Activated B cell treated with CpG ODN at 0.5 μM for 24 hours (primary cell): ENCODE measurements at regions not wholly inside any gene's neighbourhood (a gene's known extent, or its start where the extent isn't known, plus 50 kb on each side); places are given as distances from the start of the nearest gene placed in this dataset.

Experiments used
- ATAC-seq: fragments of 200-7000 bp; cut with Tn5 transposase; one replicate; pipeline ENCODE4 v1.10.0; 2021; ENCODE audit warnings: low read depth, mild to moderate bottlenecking, moderate library complexity
- CTCF ChIA-PET: fragments of 350-600 bp; sonication (Branson Sonifier 250); formaldehyde crosslinking; loops from one replicate; lab custom pipeline; 2021; ENCODE audit warnings: antibody characterized with exemption; lab: Charles Lee
- POLR2A ChIA-PET: fragments of 350-600 bp; sonication (Branson Sonifier 250); formaldehyde crosslinking; loops from one replicate; lab custom pipeline; 2021; ENCODE audit warnings: antibody characterized with exemption; lab: Charles Lee
- DNase-seq: peaks from one replicate; pipeline ENCODE4 v3.0.0; 2022
- H3K27ac Mint-ChIP-seq: one replicate; pipeline ENCODE4 v1.8.0; 2020; ENCODE audit warnings: mixed read lengths
- H3K27me3 Mint-ChIP-seq: one replicate; pipeline ENCODE4 v1.8.0; 2021; ENCODE audit warnings: mixed read lengths
- H3K36me3 Mint-ChIP-seq: one replicate; pipeline ENCODE4 v1.8.0; 2021; ENCODE audit warnings: low read depth, mixed read lengths
- H3K4me1 Mint-ChIP-seq: one replicate; pipeline ENCODE4 v1.8.0; 2021; ENCODE audit warnings: mixed read lengths
- H3K4me3 Mint-ChIP-seq: one replicate; pipeline ENCODE4 v1.8.0; 2020; ENCODE audit warnings: mild to moderate bottlenecking, mixed read lengths
- H3K9me3 Mint-ChIP-seq: one replicate; pipeline ENCODE4 v1.8.0; 2020; ENCODE audit warnings: mixed read lengths
- intact Hi-C: fragments of 100-400 bp; cut with micrococcal nuclease; formaldehyde crosslinking; loops from one replicate; pipeline ENCODE4 v1.15.1; 2024
- TF ChIP-seq, protein P1 (sequence below): fragments of 200-600 bp; IDR thresholded peaks from one replicate; pipeline ENCODE4 v1.8.0; 2022; ENCODE audit warnings: antibody characterized with exemption, mild to moderate bottlenecking

DNA sequence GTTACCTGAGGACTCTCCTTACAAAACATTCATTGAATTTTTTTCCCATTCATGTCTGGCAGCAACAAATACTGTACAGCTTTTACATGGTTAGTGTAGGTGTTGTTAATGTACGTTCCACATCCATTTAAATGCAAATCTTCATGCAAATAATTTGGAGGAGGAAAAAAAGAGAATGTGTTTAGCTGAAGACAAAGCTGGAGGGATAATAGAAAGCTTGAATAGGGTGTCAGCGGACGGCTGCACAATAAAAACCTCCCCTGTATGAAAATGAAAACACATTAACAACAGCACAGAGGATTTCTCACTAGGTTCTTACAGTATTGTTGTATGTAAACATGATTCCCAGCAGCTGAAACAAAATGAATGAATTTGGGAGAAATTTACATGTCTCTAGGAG, 231.5 kb downstream of the ZNF608 start:
- Mint-ChIP-seq H3K36me3 (no peaks in the 10 kb centered on the region), H3K27me3 (peaks cover 3% of the 10 kb centered on the region), H3K27ac (no peak overlapping the region), H3K9me3 (no peaks in the 10 kb centered on the region), H3K4me1 (peaks cover 12% of the 10 kb centered on the region), H3K4me3 (no peak overlapping the region)
- ATAC-seq (no peak), DNase-seq (no peak)
- TF ChIP-seq, protein P1, sequence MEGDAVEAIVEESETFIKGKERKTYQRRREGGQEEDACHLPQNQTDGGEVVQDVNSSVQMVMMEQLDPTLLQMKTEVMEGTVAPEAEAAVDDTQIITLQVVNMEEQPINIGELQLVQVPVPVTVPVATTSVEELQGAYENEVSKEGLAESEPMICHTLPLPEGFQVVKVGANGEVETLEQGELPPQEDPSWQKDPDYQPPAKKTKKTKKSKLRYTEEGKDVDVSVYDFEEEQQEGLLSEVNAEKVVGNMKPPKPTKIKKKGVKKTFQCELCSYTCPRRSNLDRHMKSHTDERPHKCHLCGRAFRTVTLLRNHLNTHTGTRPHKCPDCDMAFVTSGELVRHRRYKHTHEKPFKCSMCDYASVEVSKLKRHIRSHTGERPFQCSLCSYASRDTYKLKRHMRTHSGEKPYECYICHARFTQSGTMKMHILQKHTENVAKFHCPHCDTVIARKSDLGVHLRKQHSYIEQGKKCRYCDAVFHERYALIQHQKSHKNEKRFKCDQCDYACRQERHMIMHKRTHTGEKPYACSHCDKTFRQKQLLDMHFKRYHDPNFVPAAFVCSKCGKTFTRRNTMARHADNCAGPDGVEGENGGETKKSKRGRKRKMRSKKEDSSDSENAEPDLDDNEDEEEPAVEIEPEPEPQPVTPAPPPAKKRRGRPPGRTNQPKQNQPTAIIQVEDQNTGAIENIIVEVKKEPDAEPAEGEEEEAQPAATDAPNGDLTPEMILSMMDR = no peak
- intact Hi-C loops = no loop called here
- POLR2A ChIA-PET = interaction anchor here (0.8 kb wide), 1 partner anchor 10 kb away, joined by 3 read pairs; no protein-coding TSS in a partner anchor
- CTCF ChIA-PET = no interaction called here

DNA sequence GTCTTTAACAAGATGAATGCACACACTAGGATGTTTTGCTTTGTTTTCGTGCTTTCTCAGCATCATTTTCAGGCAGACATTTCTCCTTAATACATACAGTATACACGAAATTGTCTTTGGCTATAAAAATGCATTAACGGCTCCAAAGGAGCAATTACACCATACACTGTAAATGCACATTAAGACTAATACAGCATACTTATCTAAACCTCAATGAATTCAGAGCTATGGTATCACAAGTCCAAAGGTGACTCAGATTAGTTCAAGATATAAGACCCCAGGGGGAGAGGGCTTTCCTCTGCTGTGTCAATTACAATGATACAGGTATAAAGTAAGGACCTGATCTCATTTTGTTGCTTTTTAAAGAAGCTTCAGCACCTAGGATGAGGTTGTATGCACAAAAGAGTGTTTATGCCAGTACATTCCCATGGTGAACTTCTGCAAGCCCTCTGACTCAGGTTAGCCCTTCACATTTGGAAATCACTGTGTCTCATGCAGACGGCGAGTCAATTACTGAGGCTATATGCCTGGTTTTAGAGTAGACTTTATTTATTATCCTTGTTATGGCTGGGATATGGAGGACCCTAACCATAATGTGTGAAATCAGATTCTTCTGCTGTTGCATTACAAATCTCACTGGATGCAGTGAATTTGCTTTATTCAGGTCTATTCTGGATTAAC, 233.3 kb downstream of the ZNF608 start:
- Mint-ChIP-seq H3K36me3 (no peaks in the 10 kb centered on the region), H3K9me3 (no peaks in the 10 kb centered on the region), H3K27me3 (peaks cover 3% of the 10 kb centered on the region), H3K27ac (no peak overlapping the region), H3K4me3 (no peak overlapping the region), H3K4me1 (no peaks in the 10 kb centered on the region)
- ChIA-PET POLR2A (no interaction called here), CTCF (no interaction called here)
- TF ChIP-seq, protein P1 = no peak
- DNase-seq = no peak
- intact Hi-C loops = no loop called here
- ATAC-seq = no peak

DNA sequence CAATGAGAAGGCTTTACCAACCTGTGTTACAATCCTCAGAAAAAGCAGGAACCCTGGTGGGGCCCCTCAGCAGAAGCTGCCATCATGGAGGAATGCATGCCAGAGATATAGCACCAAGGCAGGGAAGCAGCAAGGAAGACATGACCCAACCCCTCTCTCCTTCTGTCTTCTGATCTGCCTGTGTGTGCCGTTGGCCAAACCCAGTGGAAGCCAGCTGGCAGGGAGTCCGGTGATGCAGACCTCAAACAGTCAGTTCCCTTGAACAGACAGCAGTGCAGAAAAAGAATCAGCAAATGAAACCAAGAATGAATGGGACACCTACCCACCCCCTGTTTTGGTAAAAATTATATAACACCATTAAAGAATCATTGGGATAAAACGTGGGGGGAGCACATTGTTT, 234.2 kb downstream of the ZNF608 start:
- TF ChIP-seq, protein P1 = no peak
- Mint-ChIP-seq H3K4me3 (no peak overlapping the region), H3K27ac (no peak overlapping the region), H3K4me1 (no peaks in the 10 kb centered on the region), H3K27me3 (peaks cover 3% of the 10 kb centered on the region), H3K9me3 (no peaks in the 10 kb centered on the region), H3K36me3 (no peaks in the 10 kb centered on the region)
- intact Hi-C loops = no loop called here
- DNase-seq = no peak
- ChIA-PET POLR2A (interaction anchor here (0.6 kb wide), 1 partner anchor 223 kb away, joined by 4 read pairs; no protein-coding TSS in a partner anchor), CTCF (no interaction called here)
- ATAC-seq = no peak

DNA sequence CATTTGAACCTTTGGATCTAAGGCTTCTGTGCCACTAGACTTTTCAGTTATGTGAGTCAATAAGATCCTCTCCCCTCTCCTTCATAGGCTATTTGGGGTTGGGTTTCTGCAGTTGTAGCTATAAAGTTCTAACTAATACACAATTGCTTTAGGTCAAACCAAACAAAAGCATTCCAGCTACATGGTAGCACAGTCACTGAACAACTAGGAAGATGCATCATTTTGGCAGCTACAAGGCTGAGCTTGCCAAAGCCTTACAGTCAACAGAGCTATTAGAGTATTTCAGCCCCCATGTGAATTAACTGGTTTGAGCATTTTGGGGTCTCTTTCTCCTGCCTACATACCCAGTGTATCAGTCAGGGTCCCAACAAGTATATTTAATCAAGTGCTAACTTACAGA, 234.6 kb downstream of the ZNF608 start:
- H3K4me3 Mint-ChIP-seq = no peak overlapping the region
- ChIA-PET CTCF (no interaction called here), POLR2A (interaction anchor here (0.6 kb wide), 1 partner anchor 224 kb away, joined by 4 read pairs; no protein-coding TSS in a partner anchor)
- TF ChIP-seq, protein P1 = no peak
- intact Hi-C loops = no loop called here
- H3K27ac Mint-ChIP-seq = no peak overlapping the region
- H3K36me3 Mint-ChIP-seq = no peaks in the 10 kb centered on the region
- H3K4me1 Mint-ChIP-seq = no peaks in the 10 kb centered on the region
- no peak for ATAC-seq
- no peaks in the 10 kb centered on the region for H3K9me3 Mint-ChIP-seq
- peaks cover 3% of the 10 kb centered on the region for H3K27me3 Mint-ChIP-seq
- DNase-seq = no peak

DNA sequence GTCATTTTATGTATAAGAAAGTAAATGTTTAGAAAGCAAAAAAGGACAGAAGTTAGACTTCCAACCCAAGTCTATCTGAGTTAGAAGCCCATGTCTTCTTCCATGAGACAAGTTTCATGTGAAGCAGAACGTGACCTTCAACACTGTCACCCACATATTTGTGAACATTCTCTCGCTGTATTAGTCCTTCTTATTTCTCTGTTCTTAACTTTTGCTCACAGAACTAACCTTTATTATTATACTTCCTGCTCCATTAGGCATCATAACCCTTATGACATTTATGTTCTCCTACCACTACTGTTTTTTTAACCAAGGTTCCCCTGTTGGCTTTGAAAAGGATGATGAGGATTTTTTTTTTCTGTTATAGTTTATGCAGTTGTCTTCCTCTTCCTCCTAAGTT, 238.8 kb downstream of the ZNF608 start:
- CTCF ChIA-PET = no interaction called here

More for the DNA sequence above, 238.8 kb downstream of the ZNF608 start:
- H3K27me3 Mint-ChIP-seq = peaks cover 3% of the 10 kb centered on the region
- intact Hi-C loops = no loop called here
- DNase-seq = no peak
- H3K4me1 Mint-ChIP-seq = peaks cover 8% of the 10 kb centered on the region
- POLR2A ChIA-PET = interaction anchor here (0.7 kb wide), 1 partner anchor 76 kb away, joined by 3 read pairs; no protein-coding TSS in a partner anchor
- ATAC-seq = no peak
- H3K36me3 Mint-ChIP-seq = no peaks in the 10 kb centered on the region
- H3K9me3 Mint-ChIP-seq = no peaks in the 10 kb centered on the region
- no peak overlapping the region for H3K27ac Mint-ChIP-seq
- TF ChIP-seq, protein P1 = no peak
- no peak overlapping the region for H3K4me3 Mint-ChIP-seq
